ENCODE measurements at regions not wholly inside any gene's neighbourhood (a gene's known extent, or its start where the extent isn't known, plus 50 kb on each side); places are given as distances from the start of the nearest gene placed in this dataset.

- TF ChIP-seq CTCF (IDR thresholded peaks at IDR 0.05; ENCODE audit: low read depth, low read length) = no peak
- DNase-seq (ENCODE audit: low read depth, low spot score) = peak; percentile 93
- in situ Hi-C loops (cut with HindIII; ENCODE audit: low sequenced_read_pairs) = no loop called here
- H3K4me3 ChIP-seq (ENCODE audit: low read depth, low read length) = no peak overlapping the region
These were observed 52.7 kb upstream of the ERCC6L2 start for GRCh38 chr9:95822583-95823431.

- TF ChIP-seq CTCF (IDR thresholded peaks at IDR 0.05; ENCODE audit: low read depth, low read length) = no peak
- no peak overlapping the region for H3K4me3 ChIP-seq (ENCODE audit: low read depth, low read length)
These were observed 53.5 kb upstream of the ERCC6L2 start for GRCh38 chr9:95822015-95822414.

GRCh38 chr9:95820074-95820473, 55.4 kb upstream of the ERCC6L2 start:
- TF ChIP-seq CTCF (IDR thresholded peaks at IDR 0.05; ENCODE audit: low read depth, low read length) = no peak
- DNase-seq (ENCODE audit: low read depth, low spot score) = no peak
- in situ Hi-C loops (cut with HindIII; ENCODE audit: low sequenced_read_pairs) = no loop called here
- no peak overlapping the region for H3K4me3 ChIP-seq (ENCODE audit: low read depth, low read length)

More at GRCh38 chr9:95822015-95822414, 53.5 kb upstream of the ERCC6L2 start:
- in situ Hi-C loops (cut with HindIII; ENCODE audit: low sequenced_read_pairs) = no loop called here
- DNase-seq (ENCODE audit: low read depth, low spot score) = no peak

GRCh38 chr9:95819636-95820035, 55.9 kb upstream of the ERCC6L2 start:
- no peak for DNase-seq (ENCODE audit: low read depth, low spot score)
- in situ Hi-C loops (cut with HindIII; ENCODE audit: low sequenced_read_pairs) = no loop called here

GRCh38 chr9:95817205-95817604, 58.3 kb upstream of the ERCC6L2 start:
- H3K4me3 ChIP-seq (ENCODE audit: low read depth, low read length) = no peak overlapping the region
- no peak for DNase-seq (ENCODE audit: low read depth, low spot score)
- in situ Hi-C loops (cut with HindIII; ENCODE audit: low sequenced_read_pairs) = no loop called here
- TF ChIP-seq CTCF (IDR thresholded peaks at IDR 0.05; ENCODE audit: low read depth, low read length) = no peak

More at GRCh38 chr9:95819636-95820035, 55.9 kb upstream of the ERCC6L2 start:
- no peak for TF ChIP-seq CTCF (IDR thresholded peaks at IDR 0.05; ENCODE audit: low read depth, low read length)
- no peak overlapping the region for H3K4me3 ChIP-seq (ENCODE audit: low read depth, low read length)

- peak; percentile 22 for DNase-seq (ENCODE audit: low read depth, low spot score)
- in situ Hi-C loops (cut with HindIII; ENCODE audit: low sequenced_read_pairs) = no loop called here
- TF ChIP-seq CTCF (IDR thresholded peaks at IDR 0.05; ENCODE audit: low read depth, low read length) = no peak
- no peak overlapping the region for H3K4me3 ChIP-seq (ENCODE audit: low read depth, low read length)
These were observed 58.8 kb upstream of the ERCC6L2 start for GRCh38 chr9:95816716-95817115.

Data from astrocyte of the spinal cord (primary cell).